HG03108 (cell line): ENCODE measurements at regions not wholly inside any gene's neighbourhood (a gene's known extent, or its start where the extent isn't known, plus 50 kb on each side); places are given as distances from the start of the nearest gene placed in this dataset.
"Not testable (repeated sequence)": the region's sequence is repeated elsewhere in the genome, so short reads cannot be mapped to it uniquely, and the experiment has no call there.

Source experiments
- ATAC-seq: cut with Tn5 transposase; IDR thresholded peaks from one replicate; pipeline ENCODE4 v1.9.1; 2021; ENCODE audit warnings: moderate library complexity; ENCODE audit not compliant: unreplicated experiment

DNA sequence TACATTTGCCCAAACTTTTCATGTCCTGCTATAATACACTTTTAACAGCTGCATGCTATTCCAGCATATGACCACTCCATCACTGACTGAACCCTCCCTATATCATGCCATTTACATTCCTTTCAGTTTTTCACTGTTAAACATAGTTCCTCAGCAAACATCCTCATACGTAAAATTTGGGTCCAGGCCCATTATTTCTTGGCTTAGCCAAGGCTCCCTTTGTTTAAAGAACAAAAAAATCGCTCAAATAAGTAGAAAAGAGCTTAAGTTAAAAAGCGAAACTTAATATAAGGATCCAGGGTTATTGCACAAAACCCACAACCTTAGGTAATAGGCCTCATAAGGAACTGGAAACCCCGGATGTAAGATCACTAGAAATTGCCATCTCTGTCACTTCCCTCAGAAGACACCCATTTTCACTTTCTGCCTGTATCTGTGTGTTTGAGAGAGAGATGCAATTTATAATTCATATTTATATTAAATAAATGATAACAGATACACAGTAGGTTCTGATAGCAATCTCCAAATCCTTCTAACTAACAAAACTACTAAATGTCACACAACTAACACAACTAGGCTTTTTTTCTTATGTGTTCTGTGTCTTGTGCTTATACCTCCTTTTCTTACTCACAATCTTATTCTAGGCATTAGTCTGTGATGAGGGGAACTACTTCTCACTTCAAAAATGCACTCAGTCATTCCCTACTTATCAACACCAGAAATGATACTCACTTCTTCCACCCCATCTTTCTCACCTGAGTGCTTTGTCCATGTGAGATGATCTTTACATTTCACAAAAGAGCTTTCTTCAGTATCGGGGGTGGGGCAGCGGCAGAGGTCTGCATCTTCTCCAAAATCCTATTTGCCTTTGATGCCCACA lies 59.9 kb upstream of the FAM241A start:
- no peak for ATAC-seq

DNA sequence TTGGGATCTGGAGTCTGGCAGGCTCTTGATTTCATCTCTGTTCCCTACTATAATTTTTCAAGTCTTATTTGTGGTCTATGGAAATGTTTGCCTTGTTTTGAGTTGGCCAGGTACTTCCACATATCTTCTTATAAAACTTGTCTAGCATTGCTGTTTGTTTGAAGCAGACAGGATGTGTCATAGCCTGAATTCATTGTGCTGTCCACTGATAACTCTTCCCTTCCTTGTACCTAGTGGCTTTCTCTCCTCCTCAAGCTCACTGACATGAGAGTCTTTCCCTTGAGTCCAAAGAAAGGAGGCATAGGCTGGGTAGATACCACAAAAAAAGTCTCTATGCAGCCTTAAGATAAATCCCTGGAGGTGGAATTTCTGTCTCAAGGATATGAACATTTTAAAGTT lies 59.2 kb upstream of the FAM241A start:
- ATAC-seq, result no peak

DNA sequence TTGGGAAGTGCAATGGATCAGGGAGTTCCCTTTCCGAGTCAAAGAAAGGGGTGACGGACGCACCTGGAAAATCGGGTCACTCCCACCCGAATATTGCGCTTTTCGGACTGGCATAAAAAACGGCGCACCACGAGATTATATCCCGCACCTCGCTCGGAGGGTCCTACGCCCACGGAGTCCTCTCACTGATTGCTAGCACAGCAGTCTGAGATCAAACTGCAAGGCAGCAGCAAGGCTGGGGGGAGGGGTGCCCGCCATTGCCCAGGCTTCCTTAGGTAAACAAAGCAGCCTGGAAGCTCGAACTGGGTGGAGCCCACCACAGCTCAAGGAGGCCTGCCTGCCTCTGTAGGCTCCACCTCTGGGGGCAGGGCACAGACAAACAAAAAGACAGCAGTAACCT lies 58.6 kb upstream of the FAM241A start:
- ATAC-seq, result not testable (repeated sequence)

DNA sequence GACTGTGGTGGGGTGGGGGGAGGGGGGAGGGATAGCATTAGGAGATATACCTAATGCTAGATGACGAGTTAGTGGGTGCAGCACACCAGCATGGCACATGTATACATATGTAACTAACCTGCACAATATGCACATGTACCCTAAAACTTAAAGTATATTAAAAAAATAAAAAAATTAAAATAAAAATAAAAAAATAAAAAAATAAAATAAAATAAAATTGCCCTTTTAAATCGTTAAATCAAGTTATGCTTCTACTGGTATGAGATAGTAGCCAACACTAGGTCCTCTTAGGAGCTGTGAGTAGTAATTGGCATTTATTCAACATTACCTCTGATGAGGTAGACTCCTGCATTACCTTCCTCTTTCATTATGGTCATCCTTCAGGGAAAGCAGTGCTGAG lies 52.9 kb upstream of the FAM241A start:
- not testable (repeated sequence) for ATAC-seq

DNA sequence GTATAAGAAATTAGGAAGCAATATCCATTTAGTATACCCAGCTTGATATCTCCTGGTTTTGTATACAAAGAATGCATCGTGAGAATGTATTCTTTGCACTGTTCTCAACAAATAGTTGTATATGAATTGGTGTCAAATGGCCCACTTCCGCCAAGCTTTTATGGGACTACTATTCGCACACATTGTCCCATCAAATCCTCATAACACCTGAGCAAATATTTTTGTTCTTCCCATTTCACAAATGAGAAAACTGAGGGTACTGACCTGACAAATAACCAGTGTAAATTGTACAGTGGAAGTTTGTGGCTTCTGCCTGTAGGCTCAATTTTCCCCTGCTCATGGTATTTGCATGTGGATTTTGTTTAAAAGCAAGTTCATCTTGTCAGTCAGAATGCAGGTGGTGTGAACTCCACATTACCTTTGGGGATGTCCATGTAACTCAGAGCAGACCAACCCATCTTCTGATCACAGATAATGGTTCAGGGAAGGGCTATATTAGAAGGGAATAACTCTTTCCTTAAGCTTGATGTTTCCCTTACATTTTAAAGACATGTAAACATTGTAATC lies 51.5 kb upstream of the FAM241A start:
- no peak for ATAC-seq

DNA sequence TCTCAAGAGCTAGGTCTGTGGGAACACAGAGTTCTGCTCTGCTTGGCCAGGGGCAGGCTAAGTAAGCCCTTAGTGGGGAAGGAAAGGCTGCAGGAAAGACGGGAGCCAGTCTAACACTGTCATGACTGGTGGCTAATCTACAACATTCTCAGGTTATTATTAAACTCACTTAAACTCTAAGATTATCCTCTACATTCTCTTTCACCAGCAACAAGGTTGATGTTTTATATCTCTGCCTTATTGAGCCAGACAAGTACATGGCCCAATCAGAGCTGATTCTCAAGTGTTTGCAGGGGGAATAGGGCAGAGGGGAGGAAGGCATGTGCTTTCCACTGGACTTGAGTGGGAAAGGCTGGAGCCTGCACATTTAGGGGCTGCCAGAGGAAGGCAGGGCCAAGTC lies 50.9 kb upstream of the FAM241A start:
- ATAC-seq, result no peak
